Muscle layer of colon (tissue), 2 donors: ENCODE measurements at regions not wholly inside any gene's neighbourhood (a gene's known extent, or its start where the extent isn't known, plus 50 kb on each side); places are given as distances from the start of the nearest gene placed in this dataset.

Experiments
- H3K27ac ChIP-seq: one replicate; pipeline ENCODE4 v1.7.0; 2013; ENCODE audit warnings: low read depth, mild to moderate bottlenecking, low read length, moderate library complexity
- H3K27me3 ChIP-seq, 2 donors: one replicate each; pipeline ENCODE4 v1.7.0; 2013; ENCODE audit warnings: low read length in 2 of 2, mild to moderate bottlenecking in 2 of 2; ENCODE audit not compliant: insufficient read depth in 2 of 2, control insufficient read depth in 1 of 2
- H3K36me3 ChIP-seq: one replicate; pipeline ENCODE4 v1.7.0; 2013; ENCODE audit warnings: mild to moderate bottlenecking, low read length; ENCODE audit not compliant: insufficient read depth
- H3K4me1 ChIP-seq: one replicate; pipeline ENCODE4 v1.7.0; 2013; ENCODE audit warnings: mild to moderate bottlenecking, low read length; ENCODE audit not compliant: insufficient read depth
- H3K4me3 ChIP-seq, 2 donors: one replicate each; pipeline ENCODE4 v1.7.0; 2013; ENCODE audit warnings: low read length in 2 of 2, low read depth in 1 of 2, mild to moderate bottlenecking in 1 of 2, moderate library complexity in 1 of 2
- H3K9ac ChIP-seq: one replicate; pipeline ENCODE4 v1.7.0; 2013; ENCODE audit warnings: low read length
- H3K9me3 ChIP-seq: one replicate; pipeline ENCODE4 v1.7.0; 2013; ENCODE audit warnings: mild to moderate bottlenecking, low read length
- donor health status: abdominal sarcoma.
- donor health status: Adenocarcinoma of cecum.

GRCh38 chr12:46930101-46930500 is 104.3 kb upstream of the SLC38A4 start:
- no peaks in the 10 kb centered on the region for H3K4me1 ChIP-seq
- no peak overlapping the region for H3K27ac ChIP-seq
- H3K9me3 ChIP-seq, result no peaks in the 10 kb centered on the region
- no peaks in the 10 kb centered on the region for H3K36me3 ChIP-seq
- no peaks in the 10 kb centered on the region for H3K27me3 ChIP-seq
- H3K9ac ChIP-seq, result no peak overlapping the region
- H3K4me3 ChIP-seq, result no peak overlapping the region

- Histone ChIP-seq H3K9me3 (no peaks in the 10 kb centered on the region), H3K4me3 (no peak overlapping the region), H3K4me1 (no peaks in the 10 kb centered on the region), H3K27ac (no peak overlapping the region), H3K36me3 (no peaks in the 10 kb centered on the region), H3K9ac (no peak overlapping the region), H3K27me3 (no peaks in the 10 kb centered on the region)
Observed at GRCh38 chr12:46933947-46934346, 108.2 kb upstream of the SLC38A4 start.

DNA sequence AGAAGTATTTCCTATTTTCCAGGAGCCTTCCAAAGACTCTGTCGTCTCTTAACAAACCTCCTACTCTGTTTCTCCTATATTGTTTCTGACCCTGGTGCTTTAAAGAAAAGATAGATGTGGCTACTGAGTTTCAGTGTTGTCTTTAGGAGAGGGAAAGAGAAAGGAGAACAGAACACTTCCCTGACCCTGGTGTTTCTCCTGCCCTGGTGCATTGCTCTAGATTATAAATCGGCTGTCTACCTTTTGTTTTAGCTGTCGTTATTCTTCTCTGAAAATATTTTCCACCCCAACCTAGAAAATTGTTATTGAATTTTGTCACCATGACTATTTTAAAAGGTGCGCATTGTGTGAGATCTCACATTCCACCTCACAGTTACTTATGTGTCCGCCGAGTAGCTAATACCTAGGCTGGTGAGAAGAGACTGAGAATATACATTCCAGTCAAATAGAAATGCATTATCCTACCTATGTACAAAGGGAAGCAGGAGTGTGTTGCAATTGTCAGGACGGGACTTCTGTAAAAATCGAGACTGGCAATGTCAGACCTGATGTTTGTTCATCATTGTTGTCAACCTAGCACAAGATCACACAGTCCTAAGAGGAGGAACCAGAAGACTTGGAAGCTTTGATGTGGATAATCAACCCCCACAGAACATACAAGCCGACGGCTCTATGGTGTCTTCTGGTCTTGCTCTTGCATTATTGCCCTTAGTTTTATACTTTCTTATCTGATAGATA is 108.7 kb upstream of the SLC38A4 start:
- Histone ChIP-seq H3K27me3 (no peaks in the 10 kb centered on the region), H3K9ac (no peak overlapping the region), H3K36me3 (no peaks in the 10 kb centered on the region), H3K4me1 (no peaks in the 10 kb centered on the region), H3K9me3 (no peaks in the 10 kb centered on the region), H3K27ac (no peak overlapping the region), H3K4me3 (no peak overlapping the region)

DNA sequence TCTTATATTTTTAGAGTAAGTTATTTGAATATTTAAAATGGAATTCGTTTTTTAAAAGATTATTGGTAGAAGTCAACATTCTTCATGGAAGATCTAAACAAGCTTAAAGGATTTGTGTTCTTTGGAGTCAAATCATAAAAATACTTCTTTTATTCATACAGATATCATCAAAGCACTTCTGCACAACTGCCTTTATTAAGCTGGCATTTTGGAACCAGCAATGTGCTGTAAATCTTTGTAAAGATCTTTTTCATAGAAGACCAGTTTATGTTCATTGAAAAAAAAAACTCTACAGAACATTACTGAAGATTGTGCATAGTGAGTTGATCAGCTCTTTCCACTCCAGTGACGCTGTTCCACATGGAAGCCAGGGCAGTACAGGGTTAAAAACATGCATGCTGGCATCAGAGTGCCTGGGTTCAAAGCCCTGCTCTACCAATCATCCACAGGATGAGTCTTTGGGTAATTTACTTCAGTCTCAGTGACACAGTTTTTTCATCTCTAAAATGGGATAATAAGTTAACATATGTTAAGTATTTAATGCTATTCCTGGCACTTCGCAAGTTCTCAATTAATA is 109.6 kb upstream of the SLC38A4 start:
- no peak overlapping the region for H3K9ac ChIP-seq
- H3K27ac ChIP-seq, result no peak overlapping the region
- no peaks in the 10 kb centered on the region for H3K4me1 ChIP-seq
- no peaks in the 10 kb centered on the region for H3K9me3 ChIP-seq
- no peaks in the 10 kb centered on the region for H3K27me3 ChIP-seq
- no peak overlapping the region for H3K4me3 ChIP-seq
- no peaks in the 10 kb centered on the region for H3K36me3 ChIP-seq

GRCh38 chr12:46936042-46936441 is 110.2 kb upstream of the SLC38A4 start:
- H3K9me3 ChIP-seq, result no peaks in the 10 kb centered on the region
- H3K4me3 ChIP-seq, result no peak overlapping the region
- H3K27ac ChIP-seq, result no peak overlapping the region
- no peaks in the 10 kb centered on the region for H3K27me3 ChIP-seq
- no peaks in the 10 kb centered on the region for H3K36me3 ChIP-seq
- no peaks in the 10 kb centered on the region for H3K4me1 ChIP-seq
- no peak overlapping the region for H3K9ac ChIP-seq

GRCh38 chr12:46938071-46938678 is 112.4 kb upstream of the SLC38A4 start:
- Histone ChIP-seq H3K36me3 (no peaks in the 10 kb centered on the region), H3K27ac (no peak overlapping the region), H3K9me3 (no peaks in the 10 kb centered on the region), H3K4me3 (no peak overlapping the region), H3K27me3 (no peaks in the 10 kb centered on the region), H3K4me1 (no peaks in the 10 kb centered on the region), H3K9ac (no peak overlapping the region)

DNA sequence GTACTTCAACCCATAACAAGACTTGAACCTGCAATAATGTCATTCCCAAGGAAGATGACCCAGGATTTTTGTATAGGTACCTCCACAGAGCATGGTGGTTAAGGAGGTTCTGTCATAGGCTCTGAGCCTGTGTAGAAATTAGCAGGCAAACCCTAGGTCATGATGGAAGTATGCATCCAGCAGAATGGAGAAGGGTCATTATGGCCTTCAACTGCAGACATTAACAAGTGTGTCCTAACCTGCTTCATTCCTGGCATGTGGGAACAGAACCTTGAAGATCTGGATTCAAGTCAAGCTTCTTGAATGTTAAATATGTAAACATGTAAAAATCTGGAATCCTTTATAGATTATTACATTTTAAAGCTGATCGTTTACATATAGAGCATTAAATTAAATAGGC is 116.2 kb upstream of the SLC38A4 start:
- Histone ChIP-seq H3K27me3 (no peaks in the 10 kb centered on the region), H3K9ac (no peak overlapping the region), H3K27ac (no peak overlapping the region), H3K4me1 (no peaks in the 10 kb centered on the region), H3K36me3 (no peaks in the 10 kb centered on the region), H3K9me3 (no peaks in the 10 kb centered on the region), H3K4me3 (no peak overlapping the region)

GRCh38 chr12:46942579-46942978 is 116.8 kb upstream of the SLC38A4 start:
- Histone ChIP-seq H3K36me3 (no peaks in the 10 kb centered on the region), H3K9ac (no peak overlapping the region), H3K9me3 (no peaks in the 10 kb centered on the region), H3K27me3 (no peaks in the 10 kb centered on the region), H3K4me1 (no peaks in the 10 kb centered on the region), H3K4me3 (no peak overlapping the region), H3K27ac (no peak overlapping the region)

DNA sequence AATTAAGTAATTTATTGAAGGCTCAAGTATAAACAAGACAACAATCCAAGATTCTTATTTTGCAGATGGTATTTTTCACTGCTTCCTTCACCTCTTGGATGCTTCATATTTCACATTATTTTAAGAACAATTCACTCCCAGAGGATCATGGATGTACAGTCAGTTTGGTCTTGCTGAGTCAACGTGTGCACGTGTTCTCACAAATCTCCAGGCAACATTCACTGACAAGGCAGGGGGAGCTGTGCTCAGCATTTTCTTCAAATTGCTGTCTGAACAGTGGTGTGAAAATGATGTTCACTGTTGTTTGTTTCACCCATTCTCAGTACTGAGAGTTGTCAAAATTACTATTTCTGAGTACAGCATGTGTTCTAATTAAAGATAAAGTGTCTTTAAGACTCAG is 118.3 kb upstream of the SLC38A4 start:
- Histone ChIP-seq H3K4me3 (no peak overlapping the region), H3K9me3 (no peaks in the 10 kb centered on the region), H3K4me1 (no peaks in the 10 kb centered on the region), H3K36me3 (no peaks in the 10 kb centered on the region), H3K27ac (no peak overlapping the region), H3K9ac (no peak overlapping the region), H3K27me3 (no peaks in the 10 kb centered on the region)

GRCh38 chr12:46944771-46945170 is 119.0 kb upstream of the SLC38A4 start:
- Histone ChIP-seq H3K4me1 (no peaks in the 10 kb centered on the region), H3K9me3 (no peaks in the 10 kb centered on the region), H3K36me3 (no peaks in the 10 kb centered on the region), H3K27ac (no peak overlapping the region), H3K9ac (no peak overlapping the region), H3K27me3 (no peaks in the 10 kb centered on the region), H3K4me3 (no peak overlapping the region)

DNA sequence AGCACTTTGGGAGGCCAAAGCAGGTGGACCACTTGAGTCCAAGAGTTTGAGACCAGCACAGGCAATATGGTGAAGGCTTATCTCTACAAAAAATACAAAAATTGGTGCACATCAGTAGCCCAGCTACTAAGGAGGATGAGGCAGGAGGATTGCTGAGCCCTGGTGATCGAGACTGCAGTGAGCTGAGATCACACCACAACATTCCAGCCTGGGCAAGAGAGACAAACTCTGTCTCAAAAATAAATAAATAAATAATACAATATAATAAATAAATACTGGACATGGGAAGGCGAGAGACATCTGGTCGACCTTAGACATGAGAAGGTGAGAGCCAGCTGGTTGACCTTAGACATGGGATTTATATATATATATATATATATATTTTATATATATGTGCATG is 119.8 kb upstream of the SLC38A4 start:
- H3K36me3 ChIP-seq, result no peaks in the 10 kb centered on the region
- H3K27me3 ChIP-seq, result no peaks in the 10 kb centered on the region
- H3K4me1 ChIP-seq, result no peaks in the 10 kb centered on the region
- no peak overlapping the region for H3K27ac ChIP-seq
- H3K9ac ChIP-seq, result no peak overlapping the region
- no peaks in the 10 kb centered on the region for H3K9me3 ChIP-seq
- no peak overlapping the region for H3K4me3 ChIP-seq

- Histone ChIP-seq H3K27me3 (no peaks in the 10 kb centered on the region), H3K27ac (no peak overlapping the region), H3K9me3 (no peaks in the 10 kb centered on the region), H3K9ac (no peak overlapping the region), H3K4me3 (no peak overlapping the region), H3K4me1 (no peaks in the 10 kb centered on the region), H3K36me3 (no peaks in the 10 kb centered on the region)
Observed at GRCh38 chr12:46946137-46946536, 120.3 kb upstream of the SLC38A4 start.
